CD4-positive, alpha-beta T cell treated with Interleukin-10 for 1 hour (primary cell): ENCODE measurements at regions not wholly inside any gene's neighbourhood (a gene's known extent, or its start where the extent isn't known, plus 50 kb on each side); places are given as distances from the start of the nearest gene placed in this dataset.
A peak's percentile ranks its signal among the peaks of the same experiment; 100 is the strongest.
"Not testable (repeated sequence)": the region's sequence is repeated elsewhere in the genome, so short reads cannot be mapped to it uniquely, and the experiment has no call there.

ENCODE experiments used
- DNase-seq: peaks from one replicate; pipeline ENCODE4 v3.0.0-alpha.2; 2020

DNA sequence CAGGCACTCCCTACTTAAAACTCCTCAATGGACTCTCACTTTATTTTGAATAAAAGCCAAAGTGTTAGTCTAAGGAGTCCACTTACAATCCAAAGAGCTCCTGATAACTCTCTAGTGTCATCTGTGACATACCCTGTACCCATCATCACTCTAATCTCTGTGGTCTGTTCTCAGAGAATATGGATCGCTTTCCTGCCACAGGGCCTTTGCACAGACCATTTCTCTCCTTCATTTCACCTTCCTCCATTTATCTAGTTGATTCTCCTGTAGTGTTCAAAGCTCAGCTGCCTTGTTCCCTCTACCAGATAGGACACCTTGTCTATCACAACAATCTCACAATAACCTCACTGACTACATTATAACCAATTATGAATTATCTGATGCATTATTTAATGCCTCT, 185.4 kb upstream of the KBTBD8 start:
- no peak for DNase-seq

DNA sequence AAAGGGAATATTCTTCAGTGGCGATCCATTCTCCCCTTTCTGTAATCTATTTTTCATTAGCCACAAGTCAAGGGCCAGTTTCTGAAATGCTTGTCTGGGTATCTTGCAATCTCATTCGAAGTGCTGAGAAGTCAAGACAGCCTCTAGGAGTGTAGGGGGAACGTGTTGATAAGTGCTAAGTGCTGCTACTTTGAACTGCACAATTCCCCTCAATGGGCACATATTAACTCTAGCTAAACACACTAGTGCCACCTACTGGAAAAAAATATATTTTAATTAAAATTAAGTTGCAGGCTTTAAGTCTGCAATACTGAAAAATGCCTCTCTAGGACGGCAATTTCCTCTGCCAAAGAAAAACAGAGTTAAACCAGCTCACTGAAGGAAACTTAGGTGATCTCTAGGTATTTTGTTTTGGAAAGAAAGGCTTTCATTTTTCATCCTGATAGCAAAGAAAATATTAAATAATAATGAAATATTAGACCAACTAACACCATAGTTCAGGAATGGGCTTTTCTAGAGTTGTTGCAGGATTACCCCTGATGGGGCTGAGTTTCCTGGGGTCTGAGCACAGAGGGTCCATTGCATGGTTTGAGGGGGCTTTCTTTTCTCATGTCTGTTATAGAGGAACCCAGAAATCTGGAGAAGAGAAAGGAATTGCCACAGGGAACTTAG, 181.9 kb upstream of the KBTBD8 start:
- peak; percentile 56 for DNase-seq

DNA sequence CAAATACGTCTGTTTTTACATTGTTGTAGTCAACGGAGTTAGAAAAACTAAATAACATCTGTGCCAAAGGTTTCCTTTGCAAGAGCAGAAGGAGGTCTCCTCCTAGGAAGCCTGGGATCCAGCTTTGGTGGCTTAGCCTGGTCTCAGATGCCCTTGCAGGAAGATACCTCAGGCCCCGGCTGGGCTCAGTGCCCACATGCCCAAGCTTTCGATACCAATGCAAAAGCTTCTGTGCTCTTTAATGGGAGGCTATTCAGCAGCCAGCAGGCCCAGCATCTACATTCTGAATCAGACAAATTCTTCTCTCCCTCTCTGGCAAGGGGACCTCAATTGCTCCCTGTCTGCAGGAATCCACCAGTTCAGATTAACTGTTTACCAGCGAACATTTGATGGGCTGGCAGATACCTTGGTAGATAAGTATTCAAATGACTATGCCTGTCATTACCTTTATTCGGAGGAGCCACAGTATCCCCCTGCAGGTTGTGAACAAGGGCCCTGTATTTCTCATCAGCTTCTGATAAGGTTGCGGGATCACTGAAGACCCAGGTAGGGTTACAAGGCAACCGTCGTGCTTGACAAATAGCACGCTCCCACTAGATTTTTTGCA, 180.1 kb upstream of the KBTBD8 start:
- DNase-seq: no peak

DNA sequence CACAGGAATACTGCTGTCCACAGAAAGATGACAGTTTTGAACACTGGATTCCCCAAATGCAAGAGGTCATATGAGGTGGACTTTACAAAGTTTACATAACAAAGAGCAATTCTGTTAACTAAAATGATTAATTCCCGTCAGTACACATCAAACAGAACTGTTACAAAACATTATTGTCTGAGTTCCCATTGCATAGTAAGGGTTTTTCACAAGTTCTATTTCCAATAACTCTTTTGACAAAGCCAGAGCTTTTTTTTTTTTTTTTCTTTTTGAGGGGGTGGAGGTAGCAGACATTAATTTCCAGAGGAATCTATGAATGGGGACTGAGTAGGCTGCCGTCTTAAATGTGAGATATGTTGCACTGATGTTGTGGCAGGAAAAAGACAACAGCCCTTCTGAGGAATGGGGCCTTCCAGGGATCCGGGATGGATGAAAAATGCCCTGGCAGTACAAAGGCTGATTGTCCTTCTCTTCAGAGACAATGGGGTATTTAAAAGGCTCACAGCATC, 178.1 kb upstream of the KBTBD8 start:
- DNase-seq: no peak

DNA sequence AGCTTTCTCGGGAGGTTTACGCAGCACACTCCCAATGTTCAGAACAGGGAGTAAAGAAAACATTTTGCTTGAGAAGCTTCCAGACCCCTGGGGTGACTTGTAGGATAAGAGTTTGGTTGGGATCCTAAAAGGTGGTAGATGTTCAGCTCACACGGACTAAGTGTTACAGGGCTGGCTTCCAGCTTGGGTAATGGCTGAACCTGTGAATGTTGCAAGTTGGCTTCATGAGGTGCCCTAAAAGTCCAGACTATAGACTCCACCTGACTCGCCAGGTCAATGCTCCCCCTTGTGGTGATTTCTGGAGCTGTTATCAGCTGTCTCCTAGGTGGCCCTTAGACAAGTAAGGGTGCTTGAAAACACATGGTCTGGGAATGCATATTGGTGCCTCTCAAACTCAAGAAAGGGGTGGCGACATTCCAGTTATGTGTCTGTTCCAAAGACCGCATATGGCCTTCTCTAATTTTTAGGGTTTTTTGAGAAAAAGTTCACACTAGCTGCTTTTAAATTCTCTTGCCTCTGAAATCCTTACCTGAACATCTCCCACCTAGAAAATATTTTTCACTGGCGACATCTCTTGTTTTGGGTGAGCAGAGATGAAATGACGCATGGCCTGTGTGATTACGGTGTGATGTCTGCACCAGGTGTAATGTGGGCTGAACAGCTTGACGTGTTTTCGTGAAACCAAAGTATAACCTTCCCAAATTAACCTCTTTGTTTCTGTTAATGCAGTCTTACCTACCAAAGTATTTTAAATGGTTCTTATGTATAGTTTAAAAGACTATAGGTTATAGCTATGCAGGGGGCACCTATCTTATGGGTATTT, 175.7 kb upstream of the KBTBD8 start:
- peak; percentile 72 for DNase-seq

DNA sequence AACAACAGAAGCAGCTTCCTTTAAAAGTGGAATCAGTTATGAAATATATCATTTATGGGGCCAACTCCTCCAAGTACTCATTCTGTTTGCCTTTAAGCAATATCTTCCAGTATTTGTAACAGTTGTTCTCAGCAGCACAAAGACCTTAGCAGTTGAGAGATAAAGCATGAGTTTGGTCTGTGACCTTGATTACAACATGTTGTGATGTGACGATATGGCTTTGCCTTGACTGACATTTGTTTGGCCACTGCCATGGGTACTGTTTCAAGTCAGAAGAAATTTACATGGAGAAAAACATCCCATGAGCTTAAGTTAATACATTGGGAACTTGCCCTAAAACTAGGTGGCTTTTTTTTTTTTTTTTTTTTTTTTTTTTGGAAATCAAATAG, 175.1 kb upstream of the KBTBD8 start:
- no peak for DNase-seq

DNA sequence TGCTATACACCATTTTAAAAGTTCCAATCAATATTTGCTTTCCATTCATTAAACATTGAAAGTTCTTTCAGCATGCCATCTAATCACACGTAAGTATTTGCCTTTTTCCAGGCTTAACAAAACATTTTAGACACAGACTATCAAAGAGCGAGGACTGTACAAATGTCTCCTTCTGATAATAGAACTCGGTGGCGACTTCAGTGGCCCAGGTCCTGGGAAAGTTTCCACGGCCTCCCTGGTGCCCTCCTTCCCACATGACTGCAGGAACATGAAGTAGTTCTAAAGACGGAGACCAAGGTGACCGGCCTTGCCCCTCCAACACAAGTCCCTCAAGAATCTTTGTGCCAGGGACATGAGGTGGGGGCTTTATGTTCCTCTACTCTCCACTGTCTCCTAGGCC, 174.6 kb upstream of the KBTBD8 start:
- no peak for DNase-seq

DNA sequence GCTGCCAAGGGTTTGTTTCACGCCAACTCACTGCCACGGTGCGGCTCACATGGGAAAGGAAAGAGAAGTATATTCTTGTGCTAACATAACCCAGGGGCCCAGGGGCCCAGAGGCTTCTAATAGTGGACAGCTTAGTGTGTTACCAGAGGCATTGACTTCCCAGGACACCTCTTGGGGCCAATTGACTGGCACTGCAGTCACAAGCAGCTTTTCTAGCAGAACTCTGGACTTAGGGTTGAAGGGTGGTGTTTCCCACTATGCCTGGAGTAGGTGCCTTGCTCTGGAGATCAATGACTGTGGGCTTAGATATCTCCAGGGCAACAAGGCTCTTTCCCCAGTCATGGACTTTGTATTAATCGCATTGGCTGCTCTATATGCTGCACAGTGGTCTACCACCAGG, 172.7 kb upstream of the KBTBD8 start:
- DNase-seq: no peak

DNA sequence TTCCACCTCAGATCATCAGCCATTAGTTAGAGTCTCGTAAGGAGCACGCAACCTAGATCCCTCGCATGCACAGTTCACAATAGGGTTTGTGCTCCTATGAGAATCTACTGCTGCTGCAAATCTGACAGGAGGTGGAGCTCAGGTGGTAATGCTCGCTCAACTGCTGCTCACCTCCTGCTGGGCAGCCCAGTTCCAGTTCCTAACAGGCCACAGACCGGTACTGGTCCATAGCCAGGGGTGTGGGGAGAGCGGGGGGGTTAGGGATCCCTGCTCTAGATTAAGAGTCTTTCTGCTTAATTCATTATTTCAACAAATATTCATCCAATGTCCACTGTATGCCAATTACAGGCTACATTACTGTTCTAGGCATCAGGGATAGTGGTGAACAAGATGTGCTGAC, 170.4 kb upstream of the KBTBD8 start:
- no peak for DNase-seq

DNA sequence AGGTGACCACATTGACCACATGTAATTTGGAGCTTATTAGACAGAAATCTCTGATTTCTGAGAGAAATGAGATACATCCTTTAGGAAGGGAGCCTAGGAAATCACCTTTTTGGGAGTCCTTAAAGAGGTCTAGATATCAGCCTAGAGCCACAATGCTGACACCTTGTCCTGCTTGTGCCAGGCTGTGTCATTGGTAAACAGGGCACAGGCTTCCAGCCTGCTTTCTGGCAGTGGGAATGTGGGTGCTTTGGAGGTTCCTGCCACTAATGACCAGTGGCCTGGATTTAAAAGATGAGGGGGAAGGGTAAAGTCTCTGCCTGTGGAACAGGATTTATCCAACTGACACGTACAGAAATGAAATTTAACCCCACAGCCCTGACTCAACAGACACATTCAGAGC, 169.8 kb upstream of the KBTBD8 start:
- no peak for DNase-seq

DNA sequence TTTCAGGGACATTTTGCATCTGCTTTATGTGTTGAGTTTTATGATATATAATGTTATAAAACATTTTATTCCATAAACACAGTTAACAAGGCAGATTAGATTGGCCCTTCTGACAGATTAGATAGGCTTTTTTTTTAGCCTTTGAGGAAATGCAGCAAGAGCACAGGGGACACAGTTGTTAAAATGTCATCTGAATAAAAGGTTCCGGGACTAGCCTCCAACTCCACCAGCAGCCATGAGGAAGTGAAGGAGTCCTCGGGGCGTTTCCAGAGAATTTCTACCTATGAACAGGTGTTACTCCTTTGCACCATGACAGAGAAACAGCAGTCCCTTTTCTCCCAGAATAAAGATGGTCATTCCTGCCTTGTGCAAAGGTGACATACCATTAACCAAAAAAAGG, 167.8 kb upstream of the KBTBD8 start:
- no peak for DNase-seq

DNA sequence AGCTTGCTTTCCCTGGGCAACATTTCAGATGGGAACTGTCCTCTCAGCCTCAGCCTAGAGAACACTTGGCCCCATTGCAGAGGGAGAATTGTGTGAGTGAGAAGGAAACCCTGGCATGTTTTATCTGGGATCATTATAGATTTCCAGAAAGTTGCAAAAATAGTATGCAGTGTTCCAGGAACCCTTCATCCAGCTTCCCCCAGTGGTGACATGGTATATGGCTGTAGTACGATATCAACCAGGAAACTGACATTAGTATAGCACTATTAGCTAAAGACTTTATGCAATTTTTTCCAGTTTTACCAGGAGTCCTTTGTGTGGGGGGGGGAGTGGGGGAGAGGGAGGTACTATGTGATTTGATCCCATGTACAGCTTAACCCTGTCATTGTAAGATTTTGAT, 166.2 kb upstream of the KBTBD8 start:
- no peak for DNase-seq

DNA sequence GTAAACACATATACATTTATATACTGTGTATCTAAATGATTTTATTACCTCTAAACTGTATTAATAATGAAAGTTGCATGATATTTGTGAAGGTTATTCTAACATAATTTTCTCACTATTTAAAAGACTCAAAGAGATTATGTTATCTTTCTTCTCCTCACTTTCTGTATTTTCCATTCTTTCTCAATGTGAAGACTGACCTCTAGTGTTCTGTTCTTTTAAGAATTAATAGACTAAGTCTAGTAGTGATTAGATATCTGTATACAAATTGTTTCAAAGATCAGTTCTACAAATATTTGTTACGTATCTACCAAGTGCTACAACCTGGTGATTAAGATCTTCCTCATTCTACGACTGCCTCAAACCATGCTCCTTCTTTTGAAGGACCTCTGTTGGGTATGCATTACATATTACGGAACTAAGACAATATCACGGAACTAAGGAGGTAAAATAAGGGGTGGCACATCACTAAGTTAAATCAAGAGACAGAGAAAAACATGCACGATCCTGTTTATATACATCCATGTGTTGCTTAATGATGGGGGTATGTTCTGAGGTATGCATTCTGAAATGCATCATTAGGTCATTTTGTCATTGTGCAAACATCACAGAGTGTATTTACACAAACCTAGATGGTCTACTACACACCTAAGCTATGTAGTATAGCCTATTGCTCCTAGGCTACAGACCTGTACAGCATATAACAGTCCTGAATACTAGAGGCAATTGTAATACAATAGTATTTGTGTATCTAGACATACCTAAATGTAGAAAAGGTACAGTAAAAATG, 161.5 kb upstream of the KBTBD8 start:
- no peak for DNase-seq

DNA sequence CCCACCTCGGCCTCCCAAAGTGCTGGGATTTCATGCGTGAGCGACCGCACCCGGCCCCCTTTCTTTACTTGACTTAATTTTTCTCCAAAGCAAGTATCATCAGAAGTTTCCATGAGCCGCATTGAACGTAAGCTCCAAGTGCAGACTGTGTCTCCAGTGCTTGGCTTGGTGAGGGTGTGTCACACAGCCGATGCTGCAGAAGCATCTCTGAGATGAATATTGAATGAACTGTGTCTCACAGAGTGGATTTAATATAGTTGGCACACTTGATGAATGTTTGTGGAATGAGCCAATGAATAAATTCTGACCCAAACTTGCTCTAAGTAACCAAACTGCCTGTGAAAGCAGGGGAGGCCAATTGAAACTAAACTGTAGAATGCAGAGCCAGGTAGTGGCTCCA, 159.4 kb upstream of the KBTBD8 start:
- DNase-seq: no peak

DNA sequence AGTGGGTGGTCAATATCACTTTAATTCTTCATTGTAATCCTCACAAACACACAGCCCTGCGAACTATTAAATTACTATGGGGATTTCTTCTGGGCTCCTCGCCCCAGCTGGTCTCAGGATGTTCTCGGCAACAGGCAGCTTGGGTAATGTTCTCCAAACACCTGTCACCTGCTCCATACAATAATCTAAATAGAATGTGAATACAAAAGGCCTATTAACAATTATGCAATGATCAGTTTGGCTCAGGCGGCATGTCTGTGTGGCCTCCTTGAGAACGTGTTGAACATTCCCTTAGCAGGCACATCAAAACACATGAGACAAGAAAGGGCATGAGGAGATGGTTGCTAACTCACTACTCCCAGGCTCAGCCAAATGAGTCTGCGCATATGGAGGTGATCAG, 158.6 kb upstream of the KBTBD8 start:
- no peak for DNase-seq

DNA sequence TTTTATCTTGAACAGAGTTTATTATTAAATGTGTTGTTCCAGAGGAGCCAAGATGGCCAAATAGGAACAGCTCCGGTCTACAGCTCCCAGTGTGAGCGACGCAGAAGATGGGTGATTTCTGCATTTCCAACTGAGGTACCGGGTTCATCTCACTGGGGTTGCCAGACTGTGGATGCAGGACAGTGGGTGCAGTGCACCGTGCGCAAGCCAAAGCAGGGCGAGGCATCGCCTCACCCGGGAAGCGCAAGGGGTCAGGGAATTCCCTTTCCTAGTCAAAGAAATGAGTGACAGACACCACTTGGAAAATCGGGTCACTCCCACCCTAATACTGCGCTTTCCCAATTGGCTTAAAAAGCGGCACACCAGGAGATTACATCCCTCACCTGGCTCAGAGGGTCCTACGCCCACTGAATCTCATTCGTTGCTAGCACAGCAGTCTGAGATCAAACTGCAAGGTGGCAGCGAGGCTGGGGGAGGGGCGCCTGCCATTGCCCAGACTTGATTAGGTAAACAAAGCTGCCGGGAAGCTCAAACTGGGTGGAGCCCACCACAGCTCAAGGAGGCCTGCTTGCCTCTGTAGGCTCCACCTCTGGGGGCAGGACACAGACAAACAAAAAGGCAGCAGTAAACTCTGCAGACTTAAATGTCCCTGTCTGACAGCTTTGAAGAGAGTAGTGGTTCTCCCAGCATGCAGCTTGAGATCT, 155.2 kb upstream of the KBTBD8 start:
- not testable (repeated sequence) for DNase-seq

DNA sequence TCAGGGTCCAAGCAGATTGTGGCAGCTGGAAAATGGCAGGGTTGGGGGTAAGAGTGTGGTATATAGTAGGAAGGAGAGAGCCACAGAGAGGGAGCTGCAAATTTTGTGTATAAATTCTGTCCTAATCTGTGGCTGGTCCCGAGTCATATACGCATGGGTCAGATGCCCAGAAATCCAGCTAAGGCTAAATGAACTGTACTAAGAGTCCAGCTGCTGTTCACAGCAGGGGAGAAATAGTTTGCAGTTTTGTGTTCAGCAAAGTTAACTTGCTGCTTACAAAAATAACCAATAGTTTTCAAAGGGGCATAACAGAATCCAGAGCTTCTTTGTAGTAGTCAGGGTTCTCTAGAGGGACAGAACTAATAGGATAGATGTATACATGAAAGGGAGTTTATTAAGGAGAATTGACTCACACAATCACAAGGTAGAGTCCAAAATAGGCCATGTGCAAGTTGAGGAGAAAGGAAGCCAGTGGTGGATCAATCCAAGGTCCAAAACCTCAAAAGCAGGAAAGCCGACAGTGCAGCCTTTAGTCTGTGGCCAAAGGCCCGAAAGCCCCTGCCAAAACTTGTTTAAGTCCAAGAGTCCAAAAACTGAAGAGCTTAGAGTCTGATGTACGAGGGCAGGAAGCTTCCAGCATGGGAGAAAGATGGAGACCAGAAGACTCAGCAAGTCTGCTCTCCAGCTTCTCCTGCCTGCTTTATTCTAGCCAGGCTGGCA, 146.1 kb upstream of the KBTBD8 start:
- DNase-seq: no peak

DNA sequence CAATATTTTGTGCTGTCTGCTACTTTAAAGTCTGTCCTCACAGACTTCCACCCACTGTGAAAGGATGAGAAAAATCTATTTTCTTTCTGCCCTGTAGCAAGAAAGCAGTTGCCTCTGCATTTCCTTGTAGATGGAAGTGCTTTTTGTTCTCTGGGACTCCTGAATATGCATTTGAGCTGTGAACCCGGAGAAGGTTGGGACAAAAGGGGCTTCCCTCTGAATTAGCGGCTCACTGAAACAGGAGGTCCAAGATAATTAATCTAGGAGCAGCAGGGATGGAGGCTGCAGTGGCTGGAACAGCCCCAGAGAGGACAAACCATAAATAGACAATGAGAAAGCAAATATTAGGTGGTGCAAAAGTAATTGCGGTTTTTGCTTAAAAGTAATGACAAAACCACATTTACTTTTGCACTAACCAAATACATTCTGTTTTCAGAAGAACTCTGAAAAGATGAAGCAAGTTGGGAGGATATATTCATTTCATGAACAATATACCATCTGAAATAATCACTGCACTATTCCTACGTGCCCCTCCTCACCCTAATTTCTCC, 143.4 kb upstream of the KBTBD8 start:
- no peak for DNase-seq

DNA sequence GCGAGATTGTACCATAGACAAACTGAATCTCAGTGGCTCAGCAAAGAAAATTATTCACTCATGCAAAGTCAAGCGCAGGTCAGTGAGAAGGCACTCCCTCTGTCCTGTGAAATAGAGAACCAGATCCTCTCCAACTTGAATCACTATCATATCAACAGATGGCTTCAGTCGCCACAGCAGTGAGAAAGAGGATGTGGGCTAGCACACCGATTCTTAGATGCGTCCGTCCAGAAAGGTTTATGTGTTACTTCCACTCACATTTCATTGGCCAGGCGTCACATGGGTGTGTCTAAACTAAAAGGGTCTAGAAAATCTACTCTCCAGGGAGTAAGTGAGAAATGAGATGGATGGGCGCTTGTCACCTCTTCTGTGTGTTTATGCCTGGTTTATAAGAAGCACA, 141.6 kb upstream of the KBTBD8 start:
- DNase-seq: peak; percentile 5

DNA sequence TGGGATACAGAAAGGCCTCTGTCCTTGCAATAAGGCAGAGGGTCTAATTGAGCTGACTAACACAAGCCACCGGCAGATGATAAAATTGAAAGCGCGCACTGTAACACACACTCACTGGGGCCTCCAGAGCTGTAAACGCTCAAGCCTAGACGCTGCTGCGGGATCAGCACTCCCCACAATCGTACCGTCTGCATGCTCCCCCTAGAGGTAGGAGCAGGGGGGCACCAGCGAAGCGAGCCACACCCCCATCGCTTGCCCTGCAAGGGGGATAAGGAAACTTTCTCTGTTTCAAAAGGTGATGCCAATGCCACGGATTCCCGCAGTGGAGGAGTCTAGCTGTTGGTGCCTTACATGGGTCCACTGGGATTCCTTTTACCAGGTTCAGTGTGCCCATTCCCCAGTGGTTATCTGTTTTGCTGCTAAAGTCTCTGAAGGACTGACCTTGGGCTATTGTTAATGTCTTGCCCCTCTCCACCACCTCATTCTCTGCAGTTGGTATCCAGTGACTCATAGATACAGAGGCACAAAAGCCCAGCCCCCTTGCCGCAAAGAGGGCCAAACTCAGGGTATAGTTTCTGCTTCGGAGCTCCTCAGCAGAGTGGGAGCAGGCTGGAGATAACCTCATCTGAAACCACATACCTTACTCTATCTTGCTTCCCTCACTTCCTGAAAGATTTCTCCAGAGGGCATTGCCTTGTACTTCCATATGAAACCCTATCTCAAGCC, 139.3 kb upstream of the KBTBD8 start:
- DNase-seq: no peak

DNA sequence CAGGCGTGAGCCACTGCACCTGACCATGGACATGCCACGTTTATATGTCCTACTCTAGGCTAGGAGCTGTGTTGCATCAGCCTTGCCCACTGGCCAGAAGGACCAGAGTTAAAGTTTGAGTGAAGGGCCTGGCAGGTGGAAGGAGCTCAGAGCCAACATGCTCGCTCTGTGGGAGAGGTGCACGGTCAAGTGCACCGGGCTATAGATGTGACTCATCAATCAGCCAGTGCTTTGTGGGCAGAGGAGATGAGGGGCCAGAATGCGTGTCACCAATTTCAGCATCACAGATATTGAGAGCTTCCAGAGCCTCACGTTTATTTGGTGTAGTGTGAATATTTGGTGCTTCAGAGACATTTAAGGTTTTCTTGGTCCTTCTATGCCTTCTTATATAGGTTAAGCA, 137.3 kb upstream of the KBTBD8 start:
- no peak for DNase-seq
